ENCODE measurements at regions not wholly inside any gene's neighbourhood (a gene's known extent, or its start where the extent isn't known, plus 50 kb on each side); places are given as distances from the start of the nearest gene placed in this dataset.

- Histone ChIP-seq H3K27me3 (ENCODE audit: control insufficient read depth, extremely low read depth, insufficient read depth, low read length) (no peaks in the 10 kb centered on the region), H3K79me2 (ENCODE audit: control insufficient read depth, insufficient read depth, low read length) (no peaks in the 10 kb centered on the region), H3K4me2 (ENCODE audit: control insufficient read depth, extremely low read depth, insufficient read depth, low read depth, low read length) (no peak overlapping the region), H3K36me3 (ENCODE audit: control insufficient read depth in 2 of 2, extremely low read depth in 1 of 2, insufficient read depth in 2 of 2, low read length in 2 of 2) (no peaks in the 10 kb centered on the region), H3K9me3 (ENCODE audit: control insufficient read depth, low read depth, low read length) (no peaks in the 10 kb centered on the region), H3K9me1 (ENCODE audit: control insufficient read depth, extremely low read depth, insufficient read depth, low read length) (no peaks in the 10 kb centered on the region), H3K4me1 (ENCODE audit: control insufficient read depth, extremely low read depth, insufficient read depth, low read length) (peaks cover 11% of the 10 kb centered on the region), H4K20me1 (ENCODE audit: control insufficient read depth, extremely low read depth, insufficient read depth, low read length) (no peaks in the 10 kb centered on the region), H3K9ac (ENCODE audit: control insufficient read depth, extremely low read depth, insufficient read depth, low read length) (no peak overlapping the region), H2AFZ (ENCODE audit: control insufficient read depth, low read length) (no peak overlapping the region), H3K27ac (ENCODE audit: control insufficient read depth, insufficient read depth, low read length) (no peak overlapping the region), H3K4me3 (ENCODE audit: control insufficient read depth in 2 of 3, extremely low read depth in 1 of 3, insufficient read depth in 2 of 3, low read depth in 1 of 3, low read length in 3 of 3) (no peak overlapping the region)
- no peak for DNase-seq (ENCODE audit: low read depth, low spot score)
- no peak for TF ChIP-seq EZH2 (IDR thresholded peaks at IDR 0.05; ENCODE audit: low read length)
- TF ChIP-seq CTCF (optimal IDR thresholded peaks at IDR 0.05 in 1 of 3, IDR thresholded peaks at IDR 0.05 in 1 of 3, conservative IDR thresholded peaks at IDR 0.05 in 1 of 3; ENCODE audit: extremely low read depth in 1 of 3, insufficient read depth in 2 of 3, low read length in 3 of 3): no peak
- dilution Hi-C loops (cut with MboI; ENCODE audit: extremely low pct_ligation_motif_present, low sequenced_read_pairs): no loop called here
- no peak for FAIRE-seq
Observed at GRCh38 chr6:12385316-12385715, 95.2 kb downstream of the EDN1 start.

- H3K4me1 ChIP-seq (ENCODE audit: control insufficient read depth, extremely low read depth, insufficient read depth, low read length): peaks cover 5% of the 10 kb centered on the region
- dilution Hi-C loops (cut with MboI; ENCODE audit: extremely low pct_ligation_motif_present, low sequenced_read_pairs): no loop called here
- TF ChIP-seq CTCF (optimal IDR thresholded peaks at IDR 0.05 in 1 of 3, IDR thresholded peaks at IDR 0.05 in 1 of 3, conservative IDR thresholded peaks at IDR 0.05 in 1 of 3; ENCODE audit: extremely low read depth in 1 of 3, insufficient read depth in 2 of 3, low read length in 3 of 3) (no peak), EZH2 (IDR thresholded peaks at IDR 0.05; ENCODE audit: low read length) (no peak)
- FAIRE-seq (no peak), DNase-seq (ENCODE audit: low read depth, low spot score) (no peak)
- no peak overlapping the region for H3K4me3 ChIP-seq (ENCODE audit: control insufficient read depth in 2 of 3, extremely low read depth in 1 of 3, insufficient read depth in 2 of 3, low read depth in 1 of 3, low read length in 3 of 3)
- no peak overlapping the region for H3K9ac ChIP-seq (ENCODE audit: control insufficient read depth, extremely low read depth, insufficient read depth, low read length)
- no peaks in the 10 kb centered on the region for H3K9me1 ChIP-seq (ENCODE audit: control insufficient read depth, extremely low read depth, insufficient read depth, low read length)
- no peak overlapping the region for H3K27ac ChIP-seq (ENCODE audit: control insufficient read depth, insufficient read depth, low read length)
- no peak overlapping the region for H2AFZ ChIP-seq (ENCODE audit: control insufficient read depth, low read length)
- H3K27me3 ChIP-seq (ENCODE audit: control insufficient read depth, extremely low read depth, insufficient read depth, low read length): no peaks in the 10 kb centered on the region
- no peak overlapping the region for H3K4me2 ChIP-seq (ENCODE audit: control insufficient read depth, extremely low read depth, insufficient read depth, low read depth, low read length)
- H4K20me1 ChIP-seq (ENCODE audit: control insufficient read depth, extremely low read depth, insufficient read depth, low read length): no peaks in the 10 kb centered on the region
- H3K79me2 ChIP-seq (ENCODE audit: control insufficient read depth, insufficient read depth, low read length): no peaks in the 10 kb centered on the region
- H3K36me3 ChIP-seq (ENCODE audit: control insufficient read depth in 2 of 2, extremely low read depth in 1 of 2, insufficient read depth in 2 of 2, low read length in 2 of 2): no peaks in the 10 kb centered on the region
- H3K9me3 ChIP-seq (ENCODE audit: control insufficient read depth, low read depth, low read length): no peaks in the 10 kb centered on the region
Observed at GRCh38 chr6:12386816-12387215, 96.7 kb downstream of the EDN1 start.
